22Rv1 (cell line): ENCODE measurements at regions not wholly inside any gene's neighbourhood (a gene's known extent, or its start where the extent isn't known, plus 50 kb on each side); places are given as distances from the start of the nearest gene placed in this dataset.

ENCODE experiments used
- ZFX ChIP-seq: fragments of 450-650 bp; IDR thresholded peaks from 2 replicates; pipeline ENCODE4 v1.6.1; 2017; ENCODE audit warnings: antibody characterized with exemption, borderline replicate concordance
- TF ChIP-seq, protein P1 (sequence below): fragments of 450-650 bp; IDR thresholded peaks from 2 replicates; pipeline ENCODE4 v1.5.1; 2017; ENCODE audit warnings: mild to moderate bottlenecking

DNA sequence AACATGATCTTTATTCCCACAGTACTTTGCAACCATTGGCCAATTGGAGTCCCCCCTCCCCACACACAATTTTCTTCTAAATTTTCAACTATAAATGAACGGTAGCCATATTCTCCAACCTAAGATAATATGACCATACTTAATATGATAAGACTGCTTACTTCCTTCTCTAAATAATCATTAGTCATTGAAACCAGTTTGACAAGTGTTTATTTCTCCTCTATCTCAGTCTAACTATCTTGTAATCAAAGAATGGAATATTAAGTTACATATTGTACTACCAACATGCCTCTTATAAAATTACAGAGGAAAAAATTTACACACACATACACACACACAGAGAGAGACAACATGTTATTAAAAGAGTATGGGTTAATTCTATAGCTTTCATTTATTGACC, 567.4 kb upstream of the TMPRSS15 start:
- TF ChIP-seq, protein P1, sequence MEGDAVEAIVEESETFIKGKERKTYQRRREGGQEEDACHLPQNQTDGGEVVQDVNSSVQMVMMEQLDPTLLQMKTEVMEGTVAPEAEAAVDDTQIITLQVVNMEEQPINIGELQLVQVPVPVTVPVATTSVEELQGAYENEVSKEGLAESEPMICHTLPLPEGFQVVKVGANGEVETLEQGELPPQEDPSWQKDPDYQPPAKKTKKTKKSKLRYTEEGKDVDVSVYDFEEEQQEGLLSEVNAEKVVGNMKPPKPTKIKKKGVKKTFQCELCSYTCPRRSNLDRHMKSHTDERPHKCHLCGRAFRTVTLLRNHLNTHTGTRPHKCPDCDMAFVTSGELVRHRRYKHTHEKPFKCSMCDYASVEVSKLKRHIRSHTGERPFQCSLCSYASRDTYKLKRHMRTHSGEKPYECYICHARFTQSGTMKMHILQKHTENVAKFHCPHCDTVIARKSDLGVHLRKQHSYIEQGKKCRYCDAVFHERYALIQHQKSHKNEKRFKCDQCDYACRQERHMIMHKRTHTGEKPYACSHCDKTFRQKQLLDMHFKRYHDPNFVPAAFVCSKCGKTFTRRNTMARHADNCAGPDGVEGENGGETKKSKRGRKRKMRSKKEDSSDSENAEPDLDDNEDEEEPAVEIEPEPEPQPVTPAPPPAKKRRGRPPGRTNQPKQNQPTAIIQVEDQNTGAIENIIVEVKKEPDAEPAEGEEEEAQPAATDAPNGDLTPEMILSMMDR = no peak
- no peak for TF ChIP-seq ZFX
